Spleen (tissue), 7 donors: ENCODE measurements at regions not wholly inside any gene's neighbourhood (a gene's known extent, or its start where the extent isn't known, plus 50 kb on each side); places are given as distances from the start of the nearest gene placed in this dataset.
"Not testable (repeated sequence)": the region's sequence is repeated elsewhere in the genome, so short reads cannot be mapped to it uniquely, and the experiment has no call there.

Experiments used
- POLR2A ChIP-seq, 3 donors: fragments of 450-650 bp; IDR thresholded peaks; one replicate each; pipeline ENCODE4 v1.5.1; 2017; ENCODE audit warnings: antibody characterized with exemption in 3 of 3, mild to moderate bottlenecking in 1 of 3
- TF ChIP-seq, protein P1 (sequence below), 11 experiments: fragments of 200-600 bp in 7 of 11; fragments of 450-650 bp in 4 of 11; sonication (generic) in 4 of 11; IDR thresholded peaks in 8 of 11; conservative IDR thresholded peaks in 3 of 11; 1 replicate in 7 of 11; 2 replicates in 4 of 11; pipeline versions ENCODE4 v1.4.0 to v1.8.0; 2016 to 2021; ENCODE audit warnings: antibody characterized with exemption in 11 of 11, inconsistent platforms in 4 of 11, mild to moderate bottlenecking in 1 of 11
- donor health status: DM: no; HTN: no; CAD: no; lungs with moderate emphysema.
- donor health status: DM: no; HTN: no; CAD: no.
- donor health status: DM: no; HTN: no; CAD: no.

DNA sequence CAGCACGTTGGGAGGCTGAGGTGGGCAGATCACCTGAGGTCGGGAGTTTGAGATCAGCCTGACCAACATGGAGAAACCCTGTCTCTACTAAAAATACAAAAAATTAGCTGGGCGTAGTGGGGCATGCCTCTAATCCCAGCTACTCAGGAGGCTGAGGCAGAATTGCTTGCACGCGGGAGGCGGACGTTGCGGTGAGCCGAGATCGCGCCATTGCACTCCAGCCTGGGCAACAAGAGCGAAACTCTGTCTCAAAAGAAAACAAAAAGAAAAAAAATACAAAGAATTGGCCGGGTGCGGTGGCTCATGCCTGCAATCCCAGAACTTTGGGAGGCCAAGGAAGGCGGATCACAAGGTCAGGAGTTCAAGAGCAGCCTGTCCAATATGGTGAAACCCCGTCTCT lies 90.8 kb downstream of the LARP7 start:
- not testable (repeated sequence) for TF ChIP-seq POLR2A (IDR thresholded peaks at IDR 0.05)
- TF ChIP-seq, protein P1, sequence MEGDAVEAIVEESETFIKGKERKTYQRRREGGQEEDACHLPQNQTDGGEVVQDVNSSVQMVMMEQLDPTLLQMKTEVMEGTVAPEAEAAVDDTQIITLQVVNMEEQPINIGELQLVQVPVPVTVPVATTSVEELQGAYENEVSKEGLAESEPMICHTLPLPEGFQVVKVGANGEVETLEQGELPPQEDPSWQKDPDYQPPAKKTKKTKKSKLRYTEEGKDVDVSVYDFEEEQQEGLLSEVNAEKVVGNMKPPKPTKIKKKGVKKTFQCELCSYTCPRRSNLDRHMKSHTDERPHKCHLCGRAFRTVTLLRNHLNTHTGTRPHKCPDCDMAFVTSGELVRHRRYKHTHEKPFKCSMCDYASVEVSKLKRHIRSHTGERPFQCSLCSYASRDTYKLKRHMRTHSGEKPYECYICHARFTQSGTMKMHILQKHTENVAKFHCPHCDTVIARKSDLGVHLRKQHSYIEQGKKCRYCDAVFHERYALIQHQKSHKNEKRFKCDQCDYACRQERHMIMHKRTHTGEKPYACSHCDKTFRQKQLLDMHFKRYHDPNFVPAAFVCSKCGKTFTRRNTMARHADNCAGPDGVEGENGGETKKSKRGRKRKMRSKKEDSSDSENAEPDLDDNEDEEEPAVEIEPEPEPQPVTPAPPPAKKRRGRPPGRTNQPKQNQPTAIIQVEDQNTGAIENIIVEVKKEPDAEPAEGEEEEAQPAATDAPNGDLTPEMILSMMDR (IDR thresholded peaks at IDR 0.05 in 8 of 11, conservative IDR thresholded peaks at IDR 0.05 in 3 of 11), result not testable (repeated sequence)
